Colonic mucosa (tissue), 4 donors: ENCODE measurements at regions not wholly inside any gene's neighbourhood (a gene's known extent, or its start where the extent isn't known, plus 50 kb on each side); places are given as distances from the start of the nearest gene placed in this dataset.

Experiments
- DNase-seq: peaks from one replicate; pipeline ENCODE4 v3.0.0-alpha.2; 2020
- H3K27ac ChIP-seq: fragments of 200-600 bp; one replicate; pipeline ENCODE4 v1.8.0; 2021
- H3K27me3 ChIP-seq: fragments of 200-600 bp; one replicate; pipeline ENCODE4 v1.8.0; 2021
- H3K36me3 ChIP-seq: fragments of 200-600 bp; one replicate; pipeline ENCODE4 v1.8.0; 2021
- H3K4me1 ChIP-seq: fragments of 200-600 bp; one replicate; pipeline ENCODE4 v1.8.0; 2021; ENCODE audit warnings: mild to moderate bottlenecking
- H3K4me3 ChIP-seq: fragments of 200-600 bp; one replicate; pipeline ENCODE4 v1.8.0; 2021
- H3K9ac ChIP-seq, 2 donors: one replicate each; pipeline ENCODE4 v1.7.0; 2013; ENCODE audit warnings: control low read depth in 2 of 2, low read depth in 2 of 2, low read length in 2 of 2
- H3K9me3 ChIP-seq: fragments of 200-600 bp; one replicate; pipeline ENCODE4 v1.8.0; 2021
- intact Hi-C: fragments of 100-400 bp; cut with DNase I; formaldehyde crosslinking; loops from one replicate; pipeline ENCODE4 v1.14.1; 2022
- TF ChIP-seq, protein P1 (sequence below): fragments of 200-600 bp; IDR thresholded peaks from one replicate; pipeline ENCODE4 v1.8.0; 2022; ENCODE audit warnings: antibody characterized with exemption, mild to moderate bottlenecking
- donor health status: healthy.
- donor health status: DM: no; HTN: no; CAD: no.
- donor health status: DM: no; HTN: no; CAD: no.

DNA sequence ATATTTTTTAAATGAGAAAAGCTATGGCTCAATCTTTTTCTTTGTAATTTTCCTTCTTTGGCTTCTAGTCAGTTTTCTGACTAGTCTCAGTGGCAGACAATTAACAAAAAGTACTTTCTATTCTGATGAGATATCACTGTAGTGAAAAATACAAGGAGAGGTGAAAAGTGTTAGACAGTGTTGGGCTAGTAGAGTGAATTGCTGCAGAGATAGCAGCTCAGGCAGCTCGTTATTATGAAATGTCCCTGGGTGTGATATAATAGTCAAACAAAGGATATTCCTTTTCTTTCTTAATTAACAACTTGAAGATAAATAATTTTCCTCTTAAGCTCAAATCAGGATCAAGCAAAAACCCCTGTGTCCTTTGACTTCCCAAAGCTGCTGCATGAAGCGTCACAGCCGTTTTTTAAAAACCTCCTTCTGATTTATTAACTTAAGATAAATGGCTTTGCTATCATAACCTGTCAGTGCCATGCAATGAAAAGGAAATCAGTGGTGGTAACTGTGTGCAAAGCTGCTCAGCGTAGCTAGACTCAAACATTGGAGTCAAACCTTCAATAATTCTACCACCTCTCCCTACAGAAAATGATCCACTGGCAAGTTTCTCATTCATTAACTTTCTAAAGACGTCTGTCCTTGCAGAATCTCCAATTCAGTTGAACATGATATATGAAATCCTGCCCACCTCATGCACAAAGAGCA lies 646.6 kb upstream of the PTBP2 start:
- no peak for DNase-seq
- H3K9ac ChIP-seq, result no peak overlapping the region
- H3K9me3 ChIP-seq, result no peaks in the 10 kb centered on the region
- no peak overlapping the region for H3K4me3 ChIP-seq
- no peaks in the 10 kb centered on the region for H3K27me3 ChIP-seq
- intact Hi-C loops, result no loop called here
- H3K27ac ChIP-seq, result no peak overlapping the region
- TF ChIP-seq, protein P1, sequence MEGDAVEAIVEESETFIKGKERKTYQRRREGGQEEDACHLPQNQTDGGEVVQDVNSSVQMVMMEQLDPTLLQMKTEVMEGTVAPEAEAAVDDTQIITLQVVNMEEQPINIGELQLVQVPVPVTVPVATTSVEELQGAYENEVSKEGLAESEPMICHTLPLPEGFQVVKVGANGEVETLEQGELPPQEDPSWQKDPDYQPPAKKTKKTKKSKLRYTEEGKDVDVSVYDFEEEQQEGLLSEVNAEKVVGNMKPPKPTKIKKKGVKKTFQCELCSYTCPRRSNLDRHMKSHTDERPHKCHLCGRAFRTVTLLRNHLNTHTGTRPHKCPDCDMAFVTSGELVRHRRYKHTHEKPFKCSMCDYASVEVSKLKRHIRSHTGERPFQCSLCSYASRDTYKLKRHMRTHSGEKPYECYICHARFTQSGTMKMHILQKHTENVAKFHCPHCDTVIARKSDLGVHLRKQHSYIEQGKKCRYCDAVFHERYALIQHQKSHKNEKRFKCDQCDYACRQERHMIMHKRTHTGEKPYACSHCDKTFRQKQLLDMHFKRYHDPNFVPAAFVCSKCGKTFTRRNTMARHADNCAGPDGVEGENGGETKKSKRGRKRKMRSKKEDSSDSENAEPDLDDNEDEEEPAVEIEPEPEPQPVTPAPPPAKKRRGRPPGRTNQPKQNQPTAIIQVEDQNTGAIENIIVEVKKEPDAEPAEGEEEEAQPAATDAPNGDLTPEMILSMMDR, result no peak
- H3K4me1 ChIP-seq, result no peaks in the 10 kb centered on the region
- no peaks in the 10 kb centered on the region for H3K36me3 ChIP-seq

DNA sequence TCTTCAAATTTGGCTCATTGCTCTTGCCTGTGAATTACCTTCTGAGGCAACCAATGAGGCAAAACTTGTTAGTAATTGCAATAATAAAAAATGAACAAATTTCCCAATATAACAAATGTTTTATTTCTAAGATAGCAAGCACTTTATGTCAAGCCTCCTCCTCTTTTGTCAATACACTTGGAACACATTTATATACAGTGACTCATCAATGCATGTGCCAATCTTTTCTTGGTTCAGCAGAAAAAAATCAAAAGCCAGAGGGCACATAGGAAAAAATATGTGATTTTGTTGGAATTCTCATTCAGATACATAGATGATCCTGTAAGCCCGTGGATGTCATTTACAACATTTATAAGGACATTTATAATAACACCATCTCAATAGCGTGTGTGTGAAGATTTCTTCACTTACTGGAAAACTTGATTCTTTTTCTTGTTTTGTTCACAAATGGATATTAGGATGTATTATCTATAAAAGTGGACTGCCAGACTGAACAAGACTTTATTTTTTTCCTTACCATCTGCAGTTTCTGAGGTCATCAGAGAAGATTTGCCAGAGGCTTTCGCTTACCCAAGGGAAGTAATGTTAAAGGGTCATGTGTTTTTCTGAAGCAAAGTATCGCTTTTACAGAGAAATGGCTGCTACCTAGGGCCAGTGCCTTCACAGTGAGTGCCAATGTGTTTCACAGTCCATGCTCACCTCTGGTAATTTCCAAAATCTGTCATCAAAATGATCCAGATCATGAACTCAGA lies 645.7 kb upstream of the PTBP2 start:
- no peak for DNase-seq
- Histone ChIP-seq H3K27ac (no peak overlapping the region), H3K9ac (no peak overlapping the region), H3K27me3 (no peaks in the 10 kb centered on the region), H3K9me3 (no peaks in the 10 kb centered on the region), H3K4me3 (no peak overlapping the region), H3K36me3 (no peaks in the 10 kb centered on the region), H3K4me1 (no peaks in the 10 kb centered on the region)
- TF ChIP-seq, protein P1, result no peak
- intact Hi-C loops, result no loop called here

DNA sequence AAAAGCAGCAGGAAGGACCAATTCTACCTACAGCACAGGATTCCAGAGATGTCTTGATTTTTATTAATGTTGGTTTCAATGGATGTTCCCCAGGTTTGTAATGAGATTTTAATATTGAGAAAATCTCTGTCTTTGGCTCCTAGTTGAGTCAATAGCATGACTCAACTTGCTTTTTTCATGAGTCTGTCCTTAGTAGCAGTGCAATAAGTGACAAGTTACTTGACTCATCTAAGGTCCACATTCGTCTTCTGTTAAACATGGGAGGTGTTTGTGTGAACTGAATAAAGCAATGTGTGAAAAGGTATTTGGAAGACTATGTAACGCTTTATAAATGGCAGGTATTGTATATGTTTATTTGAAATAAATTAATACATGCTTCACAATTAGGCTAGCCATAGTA lies 645.0 kb upstream of the PTBP2 start:
- no peaks in the 10 kb centered on the region for H3K27me3 ChIP-seq
- H3K9me3 ChIP-seq, result no peaks in the 10 kb centered on the region
- H3K27ac ChIP-seq, result no peak overlapping the region
- intact Hi-C loops, result no loop called here
- H3K9ac ChIP-seq, result no peak overlapping the region
- TF ChIP-seq, protein P1, result no peak
- H3K4me1 ChIP-seq, result no peaks in the 10 kb centered on the region
- DNase-seq, result no peak
- H3K4me3 ChIP-seq, result no peak overlapping the region
- no peaks in the 10 kb centered on the region for H3K36me3 ChIP-seq

DNA sequence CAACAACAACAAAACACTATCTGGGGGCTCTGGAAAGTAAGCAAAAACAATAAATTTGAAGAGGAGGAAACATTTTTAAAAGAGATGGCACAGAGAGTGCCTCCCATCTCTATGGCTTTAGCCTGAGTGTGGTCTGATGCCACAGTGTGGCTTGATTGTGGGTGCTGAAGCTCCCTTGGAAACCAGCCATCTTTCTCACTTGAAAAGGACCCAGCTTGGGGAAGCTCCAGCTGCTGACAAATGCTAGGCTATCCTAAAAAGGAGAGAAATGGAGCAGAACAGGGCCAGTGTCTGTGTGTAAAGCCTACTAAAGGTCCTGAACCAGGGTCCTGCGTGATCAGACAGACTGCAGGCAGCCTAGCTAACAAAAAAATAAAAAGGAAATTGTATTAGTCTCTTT lies 642.0 kb upstream of the PTBP2 start:
- H3K36me3 ChIP-seq, result no peaks in the 10 kb centered on the region
- H3K27ac ChIP-seq, result no peak overlapping the region
- no peak overlapping the region for H3K9ac ChIP-seq
- no peaks in the 10 kb centered on the region for H3K27me3 ChIP-seq
- intact Hi-C loops, result no loop called here
- no peak overlapping the region for H3K4me3 ChIP-seq
- H3K4me1 ChIP-seq, result no peaks in the 10 kb centered on the region
- TF ChIP-seq, protein P1, result no peak
- no peaks in the 10 kb centered on the region for H3K9me3 ChIP-seq
- DNase-seq, result no peak

DNA sequence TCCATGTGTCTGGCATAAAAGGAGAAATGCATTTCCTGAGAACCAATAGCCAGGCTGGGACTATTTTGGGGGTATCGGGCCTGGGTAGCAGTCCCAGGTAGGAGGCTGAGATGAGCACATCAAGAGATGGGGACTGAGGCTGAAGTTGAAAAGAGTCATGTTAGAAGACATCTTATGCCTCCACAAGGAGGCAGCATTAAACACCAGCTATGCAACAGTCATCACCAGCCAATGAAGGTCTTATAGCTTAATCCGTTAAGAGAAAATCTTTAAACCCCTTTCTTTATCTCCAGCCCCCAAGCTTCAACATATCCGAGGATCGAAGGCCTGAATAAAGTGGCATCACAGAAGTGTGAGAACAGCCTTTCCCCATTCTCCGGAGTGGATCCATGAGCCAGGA lies 640.7 kb upstream of the PTBP2 start:
- DNase-seq, result no peak
- Histone ChIP-seq H3K27me3 (no peaks in the 10 kb centered on the region), H3K27ac (no peak overlapping the region), H3K4me1 (no peaks in the 10 kb centered on the region), H3K9me3 (no peaks in the 10 kb centered on the region), H3K9ac (no peak overlapping the region), H3K4me3 (no peak overlapping the region), H3K36me3 (no peaks in the 10 kb centered on the region)
- intact Hi-C loops, result no loop called here
- TF ChIP-seq, protein P1, result no peak
